ENCODE measurements at regions not wholly inside any gene's neighbourhood (a gene's known extent, or its start where the extent isn't known, plus 50 kb on each side); places are given as distances from the start of the nearest gene placed in this dataset.

DNA sequence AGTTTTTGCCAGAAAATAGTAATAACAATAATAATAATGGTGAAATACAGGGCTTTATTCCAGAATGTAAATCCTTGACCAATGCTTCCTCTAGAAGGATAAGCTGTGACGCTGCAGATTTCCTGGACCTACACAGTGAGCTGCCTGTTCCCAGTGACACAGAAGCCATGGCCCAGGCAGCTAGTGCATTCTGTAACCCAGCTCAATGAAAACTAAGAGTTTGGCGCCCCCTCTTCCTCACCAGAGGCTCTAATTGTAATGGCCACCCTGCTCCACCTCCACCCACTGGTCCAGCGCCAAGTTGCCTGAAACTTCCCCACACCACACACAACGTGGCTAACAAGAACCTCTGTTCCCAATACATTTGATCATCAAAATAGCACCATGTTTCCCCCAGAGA, 248.1 kb downstream of the CETN3 start:
- no peak for TF ChIP-seq CTCF (IDR thresholded peaks at IDR 0.05; ENCODE audit: insufficient read depth, low read length)
- TF ChIP-seq POLR2AphosphoS5 (IDR thresholded peaks at IDR 0.05; ENCODE audit: low read depth), result no peak
